Right lobe of liver (tissue), 4 donors: ENCODE measurements at regions not wholly inside any gene's neighbourhood (a gene's known extent, or its start where the extent isn't known, plus 50 kb on each side); places are given as distances from the start of the nearest gene placed in this dataset.
A peak's percentile ranks its signal among the peaks of the same experiment; 100 is the strongest.

Source experiments
- POLR2A ChIP-seq: fragments of 450-650 bp; IDR thresholded peaks from one replicate; pipeline ENCODE4 v1.6.1; 2017; ENCODE audit warnings: antibody characterized with exemption, mild to moderate bottlenecking
- TF ChIP-seq, protein P1 (sequence below), 4 donors: fragments of 200-600 bp in 3 of 4; fragments of 450-650 bp in 1 of 4; IDR thresholded peaks; one replicate each; pipeline versions ENCODE4 v1.5.1 to v1.8.0; 2016 to 2022; ENCODE audit warnings: antibody characterized with exemption in 4 of 4, mild to moderate bottlenecking in 2 of 4
- donor health status: DM: no; HTN: no; CAD: no.
- donor health status: DM: no; HTN: no; CAD: no.
- donor health status: DM: no; HTN: yes; CAD: no.

DNA sequence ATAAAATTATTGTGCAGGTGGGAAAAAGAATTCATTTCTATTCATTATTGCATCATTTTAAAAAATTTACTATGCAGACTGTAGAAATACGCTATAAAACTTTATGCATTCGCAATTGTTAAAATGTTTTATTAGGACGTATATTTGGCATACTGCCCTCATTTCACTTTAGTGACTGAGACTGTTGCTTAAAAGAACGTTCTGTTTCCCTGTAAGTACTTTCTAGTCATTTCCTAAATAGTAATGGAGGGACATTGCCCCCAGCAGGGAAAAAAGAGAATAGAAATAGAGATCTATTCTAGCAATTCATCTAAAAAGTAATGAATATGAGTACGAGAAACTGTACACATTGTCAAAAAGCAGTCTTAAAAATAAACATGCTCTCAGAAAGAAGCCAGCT is 1295.8 kb upstream of the TENM3 start:
- no peak for TF ChIP-seq POLR2A
- TF ChIP-seq, protein P1, sequence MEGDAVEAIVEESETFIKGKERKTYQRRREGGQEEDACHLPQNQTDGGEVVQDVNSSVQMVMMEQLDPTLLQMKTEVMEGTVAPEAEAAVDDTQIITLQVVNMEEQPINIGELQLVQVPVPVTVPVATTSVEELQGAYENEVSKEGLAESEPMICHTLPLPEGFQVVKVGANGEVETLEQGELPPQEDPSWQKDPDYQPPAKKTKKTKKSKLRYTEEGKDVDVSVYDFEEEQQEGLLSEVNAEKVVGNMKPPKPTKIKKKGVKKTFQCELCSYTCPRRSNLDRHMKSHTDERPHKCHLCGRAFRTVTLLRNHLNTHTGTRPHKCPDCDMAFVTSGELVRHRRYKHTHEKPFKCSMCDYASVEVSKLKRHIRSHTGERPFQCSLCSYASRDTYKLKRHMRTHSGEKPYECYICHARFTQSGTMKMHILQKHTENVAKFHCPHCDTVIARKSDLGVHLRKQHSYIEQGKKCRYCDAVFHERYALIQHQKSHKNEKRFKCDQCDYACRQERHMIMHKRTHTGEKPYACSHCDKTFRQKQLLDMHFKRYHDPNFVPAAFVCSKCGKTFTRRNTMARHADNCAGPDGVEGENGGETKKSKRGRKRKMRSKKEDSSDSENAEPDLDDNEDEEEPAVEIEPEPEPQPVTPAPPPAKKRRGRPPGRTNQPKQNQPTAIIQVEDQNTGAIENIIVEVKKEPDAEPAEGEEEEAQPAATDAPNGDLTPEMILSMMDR (IDR thresholded peaks at IDR 0.05): peak in 2 of 4 donors; percentile 15 to 34
